Skin of body (tissue), 1 donor: ENCODE measurements at regions not wholly inside any gene's neighbourhood (a gene's known extent, or its start where the extent isn't known, plus 50 kb on each side); places are given as distances from the start of the nearest gene placed in this dataset.

Experiments
- DNase-seq: peaks from one replicate; lab custom pipeline; 2025; lab: John Stamatoyannopoulos, UW

- no peak for DNase-seq
Measured at GRCh38 chr3:194218646-194219453, 82.9 kb downstream of the HES1 start.

GRCh38 chr3:194219826-194220410 is 84.0 kb downstream of the HES1 start:
- DNase-seq: no peak

- DNase-seq: no peak
Measured at GRCh38 chr3:194220901-194221326, 85.0 kb downstream of the HES1 start.

- DNase-seq: no peak
Measured at GRCh38 chr3:194221336-194221735, 85.4 kb downstream of the HES1 start.

GRCh38 chr3:194223951-194224350 is 88.0 kb downstream of the HES1 start:
- no peak for DNase-seq

GRCh38 chr3:194224471-194225417 is 88.8 kb downstream of the HES1 start:
- no peak for DNase-seq

- no peak for DNase-seq
Measured at GRCh38 chr3:194225418-194225812, 89.5 kb downstream of the HES1 start.

GRCh38 chr3:194225988-194226663 is 90.2 kb downstream of the HES1 start:
- DNase-seq: no peak

GRCh38 chr3:194231929-194232832 is 96.2 kb downstream of the HES1 start:
- DNase-seq: no peak

GRCh38 chr3:194233150-194233549 is 97.2 kb downstream of the HES1 start:
- DNase-seq: no peak

GRCh38 chr3:194235160-194235559 is 99.2 kb downstream of the HES1 start:
- DNase-seq: no peak

- DNase-seq: no peak
Measured at GRCh38 chr3:194237110-194237509, 101.2 kb downstream of the HES1 start.

- no peak for DNase-seq
Measured at GRCh38 chr3:194240766-194241165, 104.8 kb downstream of the HES1 start.

- DNase-seq: no peak
Measured at GRCh38 chr3:194243172-194243837, 107.4 kb downstream of the HES1 start.

- DNase-seq: no peak
Measured at GRCh38 chr3:194244167-194244566, 107.0 kb downstream of the CPN2 start.

- no peak for DNase-seq
Measured at GRCh38 chr3:194245474-194245873, 105.7 kb downstream of the CPN2 start.

GRCh38 chr3:194245975-194246561 is 105.1 kb downstream of the CPN2 start:
- DNase-seq: no peak

GRCh38 chr3:194246709-194247349 is 104.3 kb downstream of the CPN2 start:
- no peak for DNase-seq

- no peak for DNase-seq
Measured at GRCh38 chr3:194247350-194247740, 103.8 kb downstream of the CPN2 start.
